ENCODE measurements at regions not wholly inside any gene's neighbourhood (a gene's known extent, or its start where the extent isn't known, plus 50 kb on each side); places are given as distances from the start of the nearest gene placed in this dataset.
"Not testable (repeated sequence)": the region's sequence is repeated elsewhere in the genome, so short reads cannot be mapped to it uniquely, and the experiment has no call there.

DNA sequence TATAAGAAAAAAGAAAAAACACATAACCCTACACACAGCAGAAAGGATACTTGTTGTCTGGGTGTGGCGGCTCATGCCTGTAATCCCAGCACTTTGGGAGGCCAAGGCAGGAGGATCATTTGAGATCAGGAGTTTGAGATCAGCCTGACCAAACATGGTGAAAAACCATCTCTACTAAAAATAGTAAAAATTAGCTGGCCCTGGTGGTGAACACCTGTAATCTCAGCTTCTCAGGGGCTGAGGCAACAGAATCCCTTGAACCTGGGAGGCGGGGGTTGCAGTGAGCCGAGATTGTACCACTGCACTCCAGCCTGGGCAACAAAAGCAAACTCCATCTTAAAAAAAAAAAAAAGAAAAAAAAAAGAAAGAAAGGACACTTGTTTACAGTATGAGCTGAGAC is 147.6 kb upstream of the PITX1 start:
- no peak for DNase-seq (ENCODE audit: low spot score)

DNA sequence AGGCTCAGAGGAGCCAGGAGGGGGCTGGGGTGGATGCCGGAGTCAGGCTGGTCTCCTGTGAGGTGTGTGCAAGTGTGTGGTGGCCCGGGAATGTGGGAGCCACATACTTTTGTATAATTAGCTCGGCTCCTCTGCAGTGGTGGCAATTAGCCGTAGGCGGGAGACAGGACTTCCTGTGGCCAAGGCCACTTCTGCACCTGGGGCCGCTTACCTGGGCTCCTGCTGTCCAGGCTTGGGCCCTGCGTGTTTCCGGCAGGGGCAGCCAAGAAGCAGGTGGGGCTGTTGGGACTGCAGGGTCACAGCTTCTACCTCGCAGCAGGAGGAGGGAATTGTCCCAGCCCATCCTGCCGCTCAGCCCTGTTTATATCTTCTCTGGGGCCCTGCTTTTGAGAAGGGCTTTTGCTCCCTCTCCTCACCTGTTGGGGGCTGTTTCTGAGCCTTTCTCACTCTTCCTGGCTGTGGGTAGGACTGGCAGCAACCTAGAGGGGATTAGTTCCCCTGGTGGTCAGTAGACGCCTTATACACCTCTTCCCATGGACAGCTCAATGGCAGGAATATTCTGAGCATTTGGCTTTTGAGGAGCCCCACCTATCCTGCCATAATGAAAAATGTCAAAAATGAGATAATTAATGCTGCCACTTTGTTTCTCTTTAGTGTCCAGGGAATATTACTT is 145.4 kb upstream of the PITX1 start:
- no peak for DNase-seq (ENCODE audit: low spot score)

DNA sequence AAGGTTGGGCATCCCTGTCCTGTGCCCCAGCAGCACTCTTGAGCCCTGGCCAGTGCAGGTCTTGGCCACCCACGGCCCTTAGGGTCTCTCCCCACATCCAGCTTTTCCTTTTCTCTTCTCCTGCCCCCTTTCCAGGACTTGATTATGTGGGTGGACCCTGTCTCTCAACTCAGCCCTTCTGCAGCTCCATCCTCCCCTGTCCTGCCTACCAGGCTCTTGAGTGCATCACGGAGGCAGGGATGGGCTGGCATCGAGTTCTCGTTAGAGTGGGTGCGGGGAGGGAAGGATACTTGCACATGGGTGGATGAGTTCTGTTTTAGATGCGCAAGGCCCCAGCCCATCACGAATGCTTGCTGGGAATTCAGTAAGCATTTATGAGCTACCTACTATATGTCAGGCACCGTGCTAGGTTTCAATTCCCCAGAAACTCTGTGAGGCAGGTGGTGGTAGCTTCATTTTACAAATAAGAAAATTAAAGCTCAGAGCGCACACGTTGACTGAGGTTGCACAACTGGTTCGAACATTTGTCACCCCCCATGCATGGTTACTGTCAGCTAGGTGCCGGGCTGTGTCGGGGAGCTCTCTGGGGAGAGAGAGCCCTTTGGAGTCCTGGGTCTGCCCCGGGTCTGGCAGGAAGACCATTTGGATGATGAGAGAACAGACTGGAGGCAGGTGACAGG is 144.6 kb upstream of the PITX1 start:
- DNase-seq (ENCODE audit: low spot score): no peak

DNA sequence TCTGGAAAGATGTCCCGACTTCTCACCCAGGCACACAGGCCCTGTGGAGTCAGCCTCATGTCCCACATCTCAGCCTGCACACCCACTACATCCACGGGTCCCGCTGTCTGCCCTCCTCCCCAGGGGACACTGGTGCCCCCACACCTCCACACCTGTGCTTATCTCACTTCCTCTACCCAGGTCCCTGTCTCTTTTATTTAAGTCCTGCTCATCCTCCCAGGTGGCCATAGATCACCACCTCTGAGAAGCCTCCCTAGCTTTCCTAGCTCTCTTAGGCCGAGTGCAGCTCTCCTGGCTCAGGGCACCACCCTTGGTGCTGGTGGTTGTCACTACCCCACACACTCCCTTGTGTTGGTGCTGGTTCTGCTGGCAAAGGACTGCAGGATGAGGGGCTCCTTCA is 143.6 kb upstream of the PITX1 start:
- DNase-seq (ENCODE audit: low spot score): no peak

DNA sequence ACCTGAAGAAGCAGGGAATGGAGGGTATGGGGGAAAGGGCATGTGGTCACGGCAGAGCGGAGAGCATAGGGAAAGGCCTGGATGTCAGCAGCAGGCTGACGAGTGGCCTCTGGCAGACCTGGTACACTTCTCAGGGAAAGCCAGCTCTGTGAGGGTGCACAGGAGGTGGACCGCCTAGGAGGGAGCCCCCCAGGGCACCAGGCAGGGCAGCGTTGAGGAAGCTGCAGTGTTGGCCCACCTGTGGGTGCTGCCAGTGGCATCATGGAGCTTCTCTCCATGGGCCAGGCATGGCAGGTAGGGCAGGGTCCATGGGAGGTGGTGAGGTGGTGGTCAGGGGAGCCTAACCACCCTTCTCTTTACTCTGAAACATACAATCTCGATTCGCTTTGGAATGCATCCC is 143.0 kb upstream of the PITX1 start:
- no peak for DNase-seq (ENCODE audit: low spot score)

DNA sequence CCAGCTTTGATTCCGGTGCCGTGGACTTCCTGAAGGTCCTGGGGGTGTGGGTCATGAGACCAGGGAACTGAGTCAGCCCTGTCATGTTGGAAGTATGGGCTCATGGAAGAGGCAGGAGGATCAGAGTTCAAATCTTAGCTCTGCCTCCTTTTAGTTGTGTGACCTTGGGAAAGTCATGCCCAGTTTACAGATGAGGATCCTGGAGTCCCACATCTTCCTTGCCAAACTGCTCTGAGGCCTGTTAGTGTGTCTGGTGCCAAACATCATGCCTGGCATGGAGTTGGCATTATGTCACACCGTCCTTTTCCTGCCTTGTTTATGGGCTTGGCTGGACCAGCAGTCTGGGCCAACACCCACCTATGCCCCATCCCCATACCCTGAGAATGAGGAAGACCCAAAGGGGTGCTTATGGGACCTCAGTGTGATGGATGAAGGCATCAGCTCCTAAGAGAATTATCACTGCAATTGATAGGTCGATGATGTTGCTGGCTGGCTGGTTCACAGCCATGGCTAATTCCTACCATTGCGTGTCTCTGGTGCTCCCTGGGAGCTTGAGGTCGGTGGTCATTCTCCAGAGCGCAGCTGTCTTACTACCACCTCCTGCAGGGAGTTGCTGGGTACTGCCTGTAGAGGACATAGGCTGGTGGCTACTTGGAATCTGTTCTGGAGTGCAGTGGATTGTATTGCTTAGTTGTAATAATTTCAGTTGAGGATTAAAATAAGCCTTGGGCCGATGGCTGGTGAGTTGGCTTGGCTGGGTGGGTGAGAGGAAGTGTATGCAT is 140.5 kb upstream of the PITX1 start:
- no peak for DNase-seq (ENCODE audit: low spot score)

DNA sequence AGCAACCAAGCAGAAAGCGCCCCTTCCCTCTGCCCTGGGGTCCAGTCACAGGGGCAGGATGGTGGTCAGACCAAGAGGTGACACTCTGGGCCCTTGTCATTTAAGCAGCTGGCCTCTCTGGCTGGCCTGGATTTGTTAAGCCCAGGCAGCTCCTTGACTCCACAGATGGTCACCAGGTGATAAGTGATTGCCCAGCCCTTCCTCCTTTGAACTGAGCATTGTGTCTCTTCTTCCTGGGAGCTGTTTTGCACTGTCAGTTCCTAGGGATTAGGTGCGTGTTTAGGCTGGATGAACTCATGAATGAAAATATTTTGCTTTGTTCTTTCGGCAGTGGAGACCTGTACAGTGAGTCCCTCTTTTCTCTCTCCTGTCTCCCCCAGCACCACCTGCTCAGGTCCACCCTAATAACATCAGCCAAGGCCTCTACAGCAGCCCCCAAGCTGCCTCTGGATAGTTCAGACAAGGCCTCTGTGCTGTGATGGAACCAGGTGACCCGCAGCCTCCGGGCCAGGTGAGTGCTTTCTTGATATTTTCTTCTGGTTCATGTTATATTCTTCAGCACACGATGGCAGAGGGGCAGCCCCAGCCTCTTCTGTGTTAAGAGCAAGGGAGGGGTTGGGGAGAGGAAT is 139.7 kb upstream of the PITX1 start:
- DNase-seq (ENCODE audit: low spot score): no peak

DNA sequence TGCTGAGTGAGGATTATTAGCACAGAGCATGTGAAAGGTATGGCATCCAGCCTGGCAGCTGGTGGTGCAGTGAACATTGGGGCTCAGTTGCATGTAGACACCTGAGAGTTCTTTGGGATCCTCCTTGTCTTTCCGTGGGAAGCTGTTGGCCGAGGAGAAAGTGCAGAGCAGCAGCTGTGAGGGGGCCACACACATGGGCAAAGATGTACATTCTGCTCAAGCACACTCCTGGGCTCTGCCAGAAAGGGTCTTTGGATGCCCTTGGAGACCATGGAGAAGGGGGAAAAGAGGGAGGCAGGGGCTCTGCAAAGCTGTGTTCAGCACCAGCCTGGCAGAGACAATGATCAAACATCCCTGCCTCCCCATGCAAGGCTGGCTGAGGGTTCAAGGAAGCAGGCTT is 138.7 kb upstream of the PITX1 start:
- DNase-seq (ENCODE audit: low spot score): peak; percentile 37

DNA sequence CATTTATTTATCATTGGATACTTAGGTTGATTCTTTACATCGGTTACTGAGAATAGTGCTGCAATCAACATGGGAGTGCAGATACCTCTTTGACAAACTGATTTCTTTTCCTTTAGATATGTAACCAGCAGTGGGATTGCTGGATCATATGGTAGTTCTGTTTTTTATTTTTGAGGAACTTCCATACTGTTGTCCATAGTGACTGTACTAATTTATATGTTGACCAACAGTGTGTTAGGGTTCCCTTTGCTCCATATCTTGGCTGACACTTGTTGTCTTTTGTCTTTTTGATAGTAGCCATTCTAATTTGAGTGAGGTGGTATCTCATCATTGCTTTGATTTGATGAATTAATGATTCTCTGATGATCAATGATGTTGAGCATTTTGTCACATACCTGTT is 137.3 kb upstream of the PITX1 start:
- no peak for DNase-seq (ENCODE audit: low spot score)

DNA sequence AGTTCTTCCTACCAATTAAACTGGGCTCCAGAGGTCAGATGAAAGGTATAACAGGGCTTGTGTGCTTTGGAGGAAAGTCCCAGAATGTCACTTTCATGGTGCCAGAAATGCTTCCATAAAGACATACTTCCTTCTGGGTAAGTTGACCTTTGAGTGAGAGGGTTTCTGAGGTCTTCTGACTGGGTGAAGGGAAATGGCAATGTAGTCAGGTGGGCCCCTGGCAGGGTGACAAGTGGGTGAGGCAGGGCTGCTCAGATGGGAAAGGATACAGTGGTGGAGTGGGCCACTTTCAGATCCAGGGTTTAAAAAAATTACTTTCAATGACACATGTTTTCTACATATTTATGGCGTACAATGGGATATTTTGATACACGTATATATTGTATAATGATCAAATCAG is 136.5 kb upstream of the PITX1 start:
- no peak for DNase-seq (ENCODE audit: low spot score)

DNA sequence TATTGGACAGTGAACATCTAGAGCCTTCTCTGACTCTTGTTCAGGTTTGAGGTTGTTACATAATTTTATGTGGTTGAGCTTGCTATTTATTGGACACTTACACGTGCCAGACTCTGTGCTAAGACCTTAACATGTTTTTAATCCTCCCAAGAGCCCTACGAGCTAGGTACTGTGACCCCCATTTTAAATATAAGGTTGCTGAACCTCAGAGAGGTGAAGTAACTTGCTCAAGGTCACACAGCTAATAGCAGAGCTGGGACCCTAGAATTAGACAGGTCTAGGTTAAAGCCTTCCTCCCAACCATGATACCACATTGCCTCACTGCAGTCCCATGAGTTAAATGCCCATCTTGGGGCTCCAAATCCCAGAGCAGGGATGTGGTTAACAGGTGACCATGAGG is 135.7 kb upstream of the PITX1 start:
- no peak for DNase-seq (ENCODE audit: low spot score)

DNA sequence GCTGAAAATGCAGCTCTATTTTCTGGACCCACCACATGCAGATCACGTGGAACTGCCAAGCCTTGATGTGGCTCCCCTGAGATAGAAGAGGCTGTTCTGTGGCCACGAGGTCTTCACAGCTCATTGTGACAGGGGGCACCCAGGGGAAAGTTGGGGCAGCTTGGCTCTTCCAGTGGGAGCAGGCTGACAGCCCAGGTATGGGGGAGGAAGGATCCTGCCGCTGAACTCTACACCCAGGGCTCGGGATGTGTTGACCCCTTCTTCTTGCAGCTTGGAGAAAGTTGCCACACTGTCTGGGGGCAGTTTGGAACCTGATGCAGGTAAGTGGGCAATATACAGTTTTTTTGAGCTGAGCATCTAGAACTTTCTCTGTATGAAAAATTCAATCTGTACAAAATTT is 133.6 kb upstream of the PITX1 start:
- peak; percentile 22 for DNase-seq (ENCODE audit: low spot score)

DNA sequence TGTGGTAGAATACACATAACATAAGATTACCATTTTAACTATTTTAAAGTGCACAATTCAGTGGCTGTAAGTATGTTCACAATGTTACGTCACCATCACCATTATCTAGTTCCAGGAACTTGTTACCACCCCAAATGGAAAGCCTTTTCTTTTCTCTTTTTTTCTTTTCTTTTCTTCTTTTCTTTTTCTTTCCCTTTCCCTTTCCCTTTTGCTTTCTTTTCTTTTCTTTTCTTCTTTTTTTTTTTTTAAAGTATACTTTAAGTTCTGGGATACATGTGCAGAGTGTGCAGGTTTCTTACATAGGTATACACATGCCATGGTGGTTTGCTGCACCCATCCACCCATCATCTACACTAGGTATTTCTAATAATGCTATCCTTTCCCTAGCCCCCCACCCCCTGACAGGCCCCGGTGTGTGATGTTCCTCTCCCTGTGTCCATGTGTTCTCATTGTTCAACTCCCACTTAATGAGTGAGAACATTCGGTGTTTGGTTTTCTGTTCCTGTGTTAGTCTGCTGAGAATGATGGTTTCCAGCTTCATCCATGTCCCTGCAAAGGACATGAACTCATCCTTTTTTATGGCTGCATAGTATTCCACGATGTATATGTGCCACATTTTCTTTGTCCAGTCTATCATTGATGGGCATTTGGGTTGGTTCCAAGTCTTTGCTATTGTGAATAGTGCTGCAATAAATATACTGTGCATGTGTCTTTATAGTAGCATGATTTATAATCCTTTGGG is 131.0 kb upstream of the PITX1 start:
- DNase-seq (ENCODE audit: low spot score): not testable (repeated sequence)

DNA sequence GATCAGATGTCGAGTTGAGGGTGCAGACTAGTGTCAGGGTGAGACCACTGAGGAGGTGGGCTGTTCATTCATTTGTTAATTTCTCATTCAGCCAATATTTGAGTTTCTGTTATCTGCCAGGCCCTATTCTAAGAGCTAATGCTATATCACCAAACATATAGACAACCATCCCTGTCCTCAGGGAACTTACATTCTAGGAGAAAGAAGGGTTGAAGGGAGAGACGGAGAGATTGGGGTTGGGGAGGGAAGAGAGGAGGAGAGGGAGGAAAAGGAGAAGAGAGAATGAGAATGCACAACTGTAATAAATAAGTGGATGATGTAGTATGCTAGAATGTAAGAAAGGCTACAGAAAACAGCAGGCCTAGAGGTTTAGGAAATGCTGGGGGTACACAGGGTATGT is 129.9 kb upstream of the PITX1 start:
- peak; percentile 25 for DNase-seq (ENCODE audit: low spot score)

DNA sequence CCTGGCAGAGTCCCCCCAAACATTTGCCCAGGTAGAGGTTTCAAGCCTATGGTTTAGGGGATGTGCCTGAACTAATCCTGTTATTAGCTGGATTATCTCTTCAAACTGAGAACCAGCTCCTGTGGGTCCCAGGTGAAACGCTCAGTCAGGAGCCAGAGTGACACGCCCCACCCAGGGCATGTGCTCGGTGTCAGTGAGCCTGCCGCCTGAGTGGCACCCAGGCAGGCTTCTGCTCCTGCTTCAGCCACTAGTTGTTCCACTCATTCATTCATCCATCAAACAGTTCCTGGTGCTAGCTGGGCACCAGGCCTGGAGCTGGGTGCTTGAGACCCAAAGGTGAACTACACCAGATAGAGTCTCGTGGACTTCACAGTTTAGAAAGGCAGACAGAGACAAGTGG is 129.4 kb upstream of the PITX1 start:
- DNase-seq (ENCODE audit: low spot score): no peak

DNA sequence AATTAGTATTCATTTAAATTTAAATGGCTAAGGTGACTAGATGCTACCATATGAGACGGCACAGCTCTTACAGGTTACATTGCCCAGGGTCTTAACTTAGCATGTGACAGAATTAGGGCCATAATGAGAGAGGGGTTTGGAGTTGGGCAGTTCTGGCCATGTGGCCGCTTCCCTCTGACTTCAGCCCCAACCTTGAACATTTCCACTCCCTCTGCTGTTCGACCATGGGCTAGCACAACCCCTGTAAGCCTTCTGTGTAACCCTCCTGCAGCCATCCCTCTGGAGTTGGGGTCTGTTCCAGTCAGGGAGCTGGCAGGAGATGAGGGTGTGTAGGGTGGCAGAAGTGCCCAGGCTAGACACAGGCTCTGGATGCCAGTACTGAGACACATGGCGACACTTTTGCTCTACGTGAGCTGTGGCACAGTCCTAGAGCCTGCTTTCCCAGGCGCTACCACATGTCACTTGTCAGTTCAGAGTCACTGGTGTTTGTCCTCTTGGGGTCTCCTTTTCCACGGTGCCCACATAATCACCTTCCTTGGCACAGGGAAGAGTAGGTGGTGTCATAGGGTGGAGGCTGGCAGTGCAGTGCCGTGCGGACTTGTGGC is 128.7 kb upstream of the PITX1 start:
- DNase-seq (ENCODE audit: low spot score): peak; percentile 41

DNA sequence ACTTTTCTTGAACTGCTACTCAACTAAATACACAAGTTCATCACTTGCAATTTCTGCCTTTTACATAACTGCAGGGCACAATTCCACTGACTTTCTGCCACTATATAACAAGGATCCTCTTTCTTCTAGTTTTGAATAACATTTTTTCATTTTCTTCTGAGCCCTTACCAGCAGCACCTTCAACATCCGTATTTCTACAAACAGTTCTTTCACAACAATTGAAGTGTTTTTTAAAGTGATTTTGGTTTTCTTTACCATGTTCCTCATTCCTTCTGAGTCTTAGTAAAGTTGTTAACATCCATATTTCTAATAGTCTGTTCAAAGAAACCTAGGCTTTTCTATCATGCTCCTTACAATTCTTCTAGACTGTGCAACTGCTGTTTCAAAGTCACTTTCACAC is 127.2 kb upstream of the PITX1 start:
- DNase-seq (ENCODE audit: low spot score): no peak

DNA sequence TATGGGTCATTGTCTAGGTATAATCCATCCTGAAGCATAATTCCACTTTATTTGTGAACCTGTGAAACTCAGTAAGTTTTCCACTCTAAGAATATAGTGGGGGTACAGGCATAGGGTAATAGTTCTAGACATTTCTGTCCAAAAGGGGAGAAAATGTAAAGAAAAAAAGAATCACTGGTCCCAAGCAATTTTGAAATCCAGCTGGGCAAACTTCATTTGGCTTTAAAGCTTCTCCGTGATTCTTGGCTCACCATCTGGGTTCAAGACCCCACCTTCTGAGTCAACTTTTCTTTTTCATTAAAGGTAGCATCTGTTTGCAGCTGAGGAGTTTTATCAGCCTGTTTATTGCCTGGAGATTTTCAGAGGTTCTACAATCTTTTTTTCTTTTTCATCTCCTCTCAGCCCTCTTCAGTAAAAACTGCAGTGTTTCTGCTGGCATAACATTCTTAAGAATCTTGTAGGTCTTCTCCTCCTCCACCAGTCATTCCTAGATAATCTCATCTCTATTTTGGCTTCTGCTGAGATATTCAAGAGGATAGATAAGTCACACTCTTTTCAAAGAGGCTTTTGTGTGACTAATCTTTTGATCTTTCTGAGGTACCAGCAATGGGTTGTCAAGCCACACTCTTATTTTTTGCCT is 126.1 kb upstream of the PITX1 start:
- DNase-seq (ENCODE audit: low spot score): no peak

DNA sequence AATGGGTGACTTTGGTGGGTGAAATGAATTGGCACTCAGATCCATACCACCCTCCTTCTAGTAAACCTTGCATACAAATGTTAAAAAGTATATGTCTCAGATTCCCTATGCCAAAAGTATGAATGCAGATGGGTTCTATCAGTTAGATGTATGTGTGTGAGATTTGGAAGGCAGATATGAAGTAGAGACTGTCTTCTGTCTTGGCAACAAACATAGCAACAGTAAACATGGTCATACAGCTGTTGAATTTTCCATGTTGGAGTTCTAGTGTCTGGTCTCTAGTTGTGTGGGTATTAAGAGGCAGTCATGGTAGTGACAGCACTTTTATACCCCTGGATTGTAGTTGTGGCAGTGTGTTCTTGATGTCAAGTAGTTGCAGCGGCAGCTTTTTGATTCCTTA is 125.6 kb upstream of the PITX1 start:
- no peak for DNase-seq (ENCODE audit: low spot score)

DNA sequence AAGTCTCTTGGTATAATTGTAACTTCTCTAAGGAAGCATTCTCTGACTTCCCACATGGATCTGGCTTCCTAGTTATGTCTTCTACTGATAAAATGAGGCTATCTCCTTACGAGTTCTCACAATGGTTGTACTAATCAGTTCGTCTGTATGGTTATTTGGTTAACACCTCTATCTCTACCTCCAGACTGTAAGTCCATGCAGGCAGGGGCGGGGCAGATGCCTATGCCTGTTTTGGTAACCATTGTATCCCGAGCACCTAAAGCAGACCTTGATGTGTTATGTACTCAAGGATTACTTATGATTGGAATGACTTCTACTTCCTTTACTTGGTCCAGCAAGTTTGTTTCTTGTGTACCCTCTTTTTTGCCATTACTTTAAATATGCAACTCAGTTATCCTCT is 125.0 kb upstream of the PITX1 start:
- DNase-seq (ENCODE audit: low spot score): no peak

DNA sequence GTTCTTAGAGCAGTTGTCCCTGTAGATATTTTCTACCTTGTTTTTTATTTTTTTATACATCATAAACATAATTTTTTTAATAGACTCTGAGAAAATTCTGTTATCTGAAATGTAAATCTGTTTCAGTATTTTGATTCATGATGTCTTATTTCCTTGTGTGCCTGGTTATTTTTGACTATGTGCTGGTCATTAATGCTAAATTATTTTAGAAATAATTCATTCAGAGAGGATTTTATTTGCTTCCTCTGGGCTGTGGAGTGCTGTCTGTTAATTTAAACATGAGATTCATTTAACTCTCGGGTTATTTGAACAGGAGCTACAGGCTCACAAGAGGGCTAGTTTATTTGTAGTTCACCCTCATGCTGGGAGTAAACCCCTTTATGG is 124.3 kb upstream of the PITX1 start:
- no peak for DNase-seq (ENCODE audit: low spot score)
